Gastroesophageal sphincter (tissue), 3 donors: ENCODE measurements at regions not wholly inside any gene's neighbourhood (a gene's known extent, or its start where the extent isn't known, plus 50 kb on each side); places are given as distances from the start of the nearest gene placed in this dataset.

Source experiments
- CTCF ChIP-seq, 4 experiments: fragments of 200-600 bp in 2 of 4; fragments of 450-650 bp in 2 of 4; sonication (generic) in 1 of 4; IDR thresholded peaks; one replicate each; pipeline ENCODE4 v1.5.1; 2017 to 2019; ENCODE audit warnings: antibody characterized with exemption in 4 of 4, mild to moderate bottlenecking in 2 of 4, moderate library complexity in 2 of 4
- POLR2A ChIP-seq, 2 donors: fragments of 450-650 bp; IDR thresholded peaks; one replicate each; pipeline ENCODE4 v1.6.1; 2017; ENCODE audit warnings: antibody characterized with exemption in 2 of 2, mild to moderate bottlenecking in 2 of 2, moderate library complexity in 1 of 2

DNA sequence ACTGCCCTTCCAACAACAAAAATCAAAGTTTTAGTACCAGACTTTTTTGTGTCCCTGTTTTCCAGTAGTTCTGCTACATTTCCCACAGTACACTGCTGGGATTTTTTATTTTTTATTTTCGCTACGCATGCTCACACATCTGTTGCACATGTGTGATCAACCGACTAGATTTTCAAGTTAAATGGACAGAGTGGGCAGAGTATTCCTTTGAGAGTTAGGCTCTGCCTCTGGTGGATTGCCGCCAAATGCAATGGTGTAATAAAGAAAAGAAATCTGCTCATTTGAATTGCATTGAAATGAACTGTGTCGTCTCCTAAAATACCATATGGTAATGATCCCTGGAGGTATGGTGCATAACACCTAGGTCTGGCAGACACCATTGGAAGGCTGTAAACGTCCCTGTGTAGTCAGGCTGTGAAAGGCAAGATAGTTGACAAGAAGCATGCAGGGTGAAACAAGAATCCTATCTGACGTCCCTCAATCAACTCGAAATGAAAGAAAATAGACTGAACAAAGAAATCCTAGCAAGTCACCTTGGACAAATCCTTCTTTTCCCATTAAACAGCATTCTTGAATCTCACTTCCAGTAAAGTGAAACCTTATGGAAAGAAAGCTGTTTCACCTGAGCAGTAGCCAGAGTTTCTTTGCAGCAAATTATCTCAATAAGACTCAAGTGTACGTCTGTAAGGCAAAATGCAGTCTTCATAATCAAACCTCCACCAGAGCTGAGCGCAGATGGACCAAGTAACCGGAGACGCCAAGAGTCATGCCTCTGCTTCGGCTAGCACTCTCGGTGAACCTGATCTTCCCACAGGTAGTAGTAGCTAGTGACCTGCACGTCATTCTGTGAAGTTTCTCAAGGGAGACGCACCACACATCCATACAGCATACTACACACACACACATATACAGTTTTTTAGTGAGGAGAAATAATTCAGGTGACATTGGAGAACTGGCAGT is 357.3 kb downstream of the CRPPA start:
- no peak for TF ChIP-seq CTCF (IDR thresholded peaks at IDR 0.05)
- TF ChIP-seq POLR2A (IDR thresholded peaks at IDR 0.05), result no peak
